ENCODE measurements at regions not wholly inside any gene's neighbourhood (a gene's known extent, or its start where the extent isn't known, plus 50 kb on each side); places are given as distances from the start of the nearest gene placed in this dataset.
A peak's percentile ranks its signal among the peaks of the same experiment; 100 is the strongest.

DNA sequence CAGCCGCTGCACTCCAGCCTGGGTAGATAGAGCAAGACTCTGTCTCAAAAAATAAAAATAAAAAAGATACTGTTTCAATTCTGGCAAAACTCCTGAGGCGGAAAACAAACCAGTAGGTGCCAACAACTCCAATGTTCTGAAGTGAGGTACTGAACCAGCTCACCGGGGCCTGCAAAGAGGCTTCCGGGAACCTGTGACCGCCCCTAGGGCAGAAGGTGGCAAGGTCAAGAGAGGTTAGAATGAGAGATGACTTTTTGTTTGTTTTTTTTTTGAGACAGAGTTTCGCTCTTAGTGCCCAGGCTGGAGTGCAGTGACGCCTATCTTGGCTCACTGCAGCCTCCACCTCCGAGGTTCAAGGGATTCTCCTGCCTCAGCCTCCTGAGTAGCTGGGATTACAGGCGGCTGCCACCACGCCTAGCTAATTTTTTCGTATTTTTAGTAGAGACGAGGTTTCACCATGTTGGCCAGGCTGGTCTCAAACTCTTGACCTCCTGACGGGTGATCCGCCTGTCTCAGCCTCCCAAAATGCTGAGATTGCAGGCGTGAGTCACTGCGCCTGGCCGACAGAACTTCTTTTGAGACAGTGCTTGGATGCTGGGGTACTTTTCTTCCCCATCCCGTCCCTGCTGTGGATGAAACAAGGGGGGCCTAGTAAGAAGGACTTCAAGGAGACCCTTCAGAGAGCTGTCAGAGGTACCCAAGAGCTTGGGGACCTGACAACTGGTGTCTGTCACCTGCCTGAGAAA is 91.9 kb upstream of the SLC25A33 start:
- TF ChIP-seq, protein P1, sequence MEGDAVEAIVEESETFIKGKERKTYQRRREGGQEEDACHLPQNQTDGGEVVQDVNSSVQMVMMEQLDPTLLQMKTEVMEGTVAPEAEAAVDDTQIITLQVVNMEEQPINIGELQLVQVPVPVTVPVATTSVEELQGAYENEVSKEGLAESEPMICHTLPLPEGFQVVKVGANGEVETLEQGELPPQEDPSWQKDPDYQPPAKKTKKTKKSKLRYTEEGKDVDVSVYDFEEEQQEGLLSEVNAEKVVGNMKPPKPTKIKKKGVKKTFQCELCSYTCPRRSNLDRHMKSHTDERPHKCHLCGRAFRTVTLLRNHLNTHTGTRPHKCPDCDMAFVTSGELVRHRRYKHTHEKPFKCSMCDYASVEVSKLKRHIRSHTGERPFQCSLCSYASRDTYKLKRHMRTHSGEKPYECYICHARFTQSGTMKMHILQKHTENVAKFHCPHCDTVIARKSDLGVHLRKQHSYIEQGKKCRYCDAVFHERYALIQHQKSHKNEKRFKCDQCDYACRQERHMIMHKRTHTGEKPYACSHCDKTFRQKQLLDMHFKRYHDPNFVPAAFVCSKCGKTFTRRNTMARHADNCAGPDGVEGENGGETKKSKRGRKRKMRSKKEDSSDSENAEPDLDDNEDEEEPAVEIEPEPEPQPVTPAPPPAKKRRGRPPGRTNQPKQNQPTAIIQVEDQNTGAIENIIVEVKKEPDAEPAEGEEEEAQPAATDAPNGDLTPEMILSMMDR (IDR thresholded peaks at IDR 0.05; ENCODE audit: insufficient read depth in 1 of 2, low read depth in 1 of 2, low read length in 1 of 2, severe bottlenecking in 1 of 2, unreplicated experiment in 1 of 2), result no peak
- H3K4me3 Mint-ChIP-seq (ENCODE audit: unreplicated experiment), result no peak overlapping the region
- CTCF ChIA-PET, result no interaction called here

GRCh38 chr1:9448132-9449109 is 90.8 kb upstream of the SLC25A33 start:
- Mint-ChIP-seq H3K36me3 (ENCODE audit: insufficient read depth, unreplicated experiment) (peaks cover 14% of the 10 kb centered on the region), H3K4me3 (ENCODE audit: unreplicated experiment) (peak overlapping the region; percentile 60), H3K27me3 (ENCODE audit: insufficient read depth, unreplicated experiment) (no peaks in the 10 kb centered on the region), H3K27ac (ENCODE audit: unreplicated experiment) (peak overlapping the region; percentile 91), H3K9me3 (ENCODE audit: unreplicated experiment) (no peaks in the 10 kb centered on the region), H3K4me1 (ENCODE audit: low read depth, unreplicated experiment) (peaks cover 47% of the 10 kb centered on the region)
- no peaks in the 10 kb centered on the region for H3K36me3 ChIP-seq (ENCODE audit: control insufficient read depth, insufficient read depth, low read length)
- H3K4me3 ChIP-seq (ENCODE audit: low read depth, low read length), result no peak overlapping the region
- CTCF ChIA-PET, result interaction anchor here (1.0 kb wide), 1 partner anchor 35 kb away, joined by 3 read pairs; no protein-coding TSS in a partner anchor
- H3K4me1 ChIP-seq, result peaks cover 81% of the 10 kb centered on the region
- TF ChIP-seq, protein P1 (IDR thresholded peaks at IDR 0.05; ENCODE audit: insufficient read depth in 1 of 2, low read depth in 1 of 2, low read length in 1 of 2, severe bottlenecking in 1 of 2, unreplicated experiment in 1 of 2), result no peak
- POLR2A ChIA-PET, result interaction anchor here (1.0 kb wide), 1 partner anchor 91 kb away, joined by 10 read pairs; the partner anchor contains the start of gene SLC25A33
- TSS peak; percentile 68 for BruUV-seq (replicated peaks)
- DNase-seq, result no peak
- no peaks in the 10 kb centered on the region for H3K27me3 ChIP-seq (replicated peaks; ENCODE audit: control insufficient read depth, insufficient read depth, low read length)
- intact Hi-C loops (cut with micrococcal nuclease; ENCODE audit: unreplicated experiment), result no loop called here
- H3K9me3 ChIP-seq, result no peaks in the 10 kb centered on the region

More for the DNA sequence above, 91.9 kb upstream of the SLC25A33 start:
- Mint-ChIP-seq H3K27ac (ENCODE audit: unreplicated experiment) (peak overlapping the region; percentile 91), H3K9me3 (ENCODE audit: unreplicated experiment) (no peaks in the 10 kb centered on the region), H3K4me1 (ENCODE audit: low read depth, unreplicated experiment) (peaks cover 51% of the 10 kb centered on the region), H3K27me3 (ENCODE audit: insufficient read depth, unreplicated experiment) (no peaks in the 10 kb centered on the region), H3K36me3 (ENCODE audit: insufficient read depth, unreplicated experiment) (peaks cover 14% of the 10 kb centered on the region)
- no peaks in the 10 kb centered on the region for H3K9me3 ChIP-seq
- no peak overlapping the region for H3K4me3 ChIP-seq (ENCODE audit: low read depth, low read length)
- POLR2A ChIA-PET, result no interaction called here
- H3K36me3 ChIP-seq (ENCODE audit: control insufficient read depth, insufficient read depth, low read length), result no peaks in the 10 kb centered on the region
- intact Hi-C loops (cut with micrococcal nuclease; ENCODE audit: unreplicated experiment), result no loop called here
- peaks cover 71% of the 10 kb centered on the region for H3K4me1 ChIP-seq
- DNase-seq, result no peak
- BruUV-seq (replicated peaks), result no TSS peak
- H3K27me3 ChIP-seq (replicated peaks; ENCODE audit: control insufficient read depth, insufficient read depth, low read length), result no peaks in the 10 kb centered on the region

DNA sequence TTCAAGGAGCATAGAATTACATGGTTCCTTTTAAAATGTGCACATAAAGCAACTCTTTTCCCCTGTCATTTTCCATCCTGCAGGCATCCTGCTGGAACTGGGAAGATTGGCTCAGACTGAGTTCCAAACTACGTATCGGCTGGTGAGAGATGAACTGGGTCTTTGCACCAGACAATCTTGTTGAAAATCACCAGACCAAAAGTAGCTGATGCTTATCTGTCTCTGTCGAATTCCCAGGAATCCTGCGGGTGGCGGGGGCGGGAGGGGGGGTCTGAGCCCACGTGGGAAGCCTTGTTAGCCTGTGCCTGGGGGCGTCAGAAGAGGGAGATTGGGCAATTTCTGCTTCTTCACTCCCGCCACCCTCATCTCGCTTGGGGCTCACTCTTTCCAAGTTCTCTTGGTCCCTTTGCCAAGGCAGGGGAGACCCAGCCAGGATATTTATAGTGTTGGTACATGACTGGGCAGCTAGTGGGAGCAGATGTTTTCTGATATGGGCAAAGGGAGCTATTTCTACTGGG is 90.1 kb upstream of the SLC25A33 start:
- DNase-seq, result peak; percentile 67 to 86
- Mint-ChIP-seq H3K4me1 (ENCODE audit: low read depth, unreplicated experiment) (peaks cover 47% of the 10 kb centered on the region), H3K27ac (ENCODE audit: unreplicated experiment) (peak overlapping the region; percentile 91), H3K27me3 (ENCODE audit: insufficient read depth, unreplicated experiment) (no peaks in the 10 kb centered on the region), H3K4me3 (ENCODE audit: unreplicated experiment) (peak overlapping the region; percentile 60), H3K36me3 (ENCODE audit: insufficient read depth, unreplicated experiment) (peaks cover 8% of the 10 kb centered on the region), H3K9me3 (ENCODE audit: unreplicated experiment) (no peaks in the 10 kb centered on the region)
- POLR2A ChIA-PET, result interaction anchor here (1.0 kb wide), 1 partner anchor 90 kb away, joined by 10 read pairs; the partner anchor contains the start of gene SLC25A33
- H3K36me3 ChIP-seq (ENCODE audit: control insufficient read depth, insufficient read depth, low read length), result no peaks in the 10 kb centered on the region
- no peak overlapping the region for H3K4me3 ChIP-seq (ENCODE audit: low read depth, low read length)
- H3K9me3 ChIP-seq, result no peaks in the 10 kb centered on the region
- TF ChIP-seq, protein P1 (IDR thresholded peaks at IDR 0.05; ENCODE audit: insufficient read depth in 1 of 2, low read depth in 1 of 2, low read length in 1 of 2, severe bottlenecking in 1 of 2, unreplicated experiment in 1 of 2), result no peak
- H3K4me1 ChIP-seq, result peaks cover 77% of the 10 kb centered on the region
- intact Hi-C loops (cut with micrococcal nuclease; ENCODE audit: unreplicated experiment), result no loop called here
- no TSS peak for BruUV-seq (replicated peaks)
- H3K27me3 ChIP-seq (replicated peaks; ENCODE audit: control insufficient read depth, insufficient read depth, low read length), result no peaks in the 10 kb centered on the region
- CTCF ChIA-PET, result interaction anchor here (1.0 to 1.2 kb wide), 2 partner anchors 20 to 36 kb away, joined by 3 to 5 read pairs; no protein-coding TSS in a partner anchor

Data from Caco-2 (cell line).